Osteoblast (primary cell): ENCODE measurements at regions not wholly inside any gene's neighbourhood (a gene's known extent, or its start where the extent isn't known, plus 50 kb on each side); places are given as distances from the start of the nearest gene placed in this dataset.

ENCODE experiments used
- DNase-seq: peaks from one replicate; pipeline ENCODE4 v3.0.0; 2011; ENCODE audit warnings: low spot score, mixed read lengths; ENCODE audit not compliant: insufficient read length; ENCODE audit errors: missing footprints
- H2AFZ ChIP-seq: 2 replicates; pipeline ENCODE4 v1.6.0; 2011; ENCODE audit warnings: mild to moderate bottlenecking, low read length
- H3K27ac ChIP-seq: 2 replicates; pipeline ENCODE4 v1.5.1; 2011; ENCODE audit warnings: mild to moderate bottlenecking, low read depth, low read length, moderate library complexity
- H3K27me3 ChIP-seq: 2 replicates; pipeline ENCODE4 v1.6.0; 2012; ENCODE audit warnings: mild to moderate bottlenecking, control low read depth, inconsistent platforms, low read length, moderate library complexity; ENCODE audit not compliant: insufficient read depth
- H3K36me3 ChIP-seq: 2 replicates; pipeline ENCODE4 v1.5.1; 2011; ENCODE audit warnings: mild to moderate bottlenecking, low read length, control low read depth, moderate library complexity; ENCODE audit not compliant: insufficient read depth
- H3K4me1 ChIP-seq: 2 replicates; pipeline ENCODE4 v1.5.1; 2011; ENCODE audit warnings: mild to moderate bottlenecking, low read length, control low read depth, moderate library complexity; ENCODE audit not compliant: insufficient read depth
- H3K4me2 ChIP-seq: 2 replicates; pipeline ENCODE4 v1.6.0; 2011; ENCODE audit warnings: mild to moderate bottlenecking, low read length; ENCODE audit not compliant: insufficient read depth
- H3K4me3 ChIP-seq: fragments of 200-600 bp; sonication (generic); 3 replicates; pipeline ENCODE4 v1.5.1; 2012; ENCODE audit warnings: mild to moderate bottlenecking, low read length, inconsistent platforms; ENCODE audit not compliant: insufficient read depth
- H3K79me2 ChIP-seq: 2 replicates; pipeline ENCODE4 v1.6.0; 2012; ENCODE audit warnings: mild to moderate bottlenecking, low read length, control low read depth, inconsistent platforms; ENCODE audit not compliant: insufficient read depth
- H3K9me3 ChIP-seq: 2 replicates; pipeline ENCODE4 v1.5.1; 2011; ENCODE audit warnings: low read depth, low read length, control low read depth
- H4K20me1 ChIP-seq: 2 replicates; pipeline ENCODE4 v1.6.0; 2012; ENCODE audit warnings: mild to moderate bottlenecking, low read length, control low read depth; ENCODE audit not compliant: insufficient read depth
- TF ChIP-seq, protein P1 (sequence below): IDR thresholded peaks from 2 replicates; pipeline ENCODE4 v1.5.1; 2011; ENCODE audit warnings: mild to moderate bottlenecking, low read depth, low read length, moderate library complexity; ENCODE audit errors: extremely low read depth

DNA sequence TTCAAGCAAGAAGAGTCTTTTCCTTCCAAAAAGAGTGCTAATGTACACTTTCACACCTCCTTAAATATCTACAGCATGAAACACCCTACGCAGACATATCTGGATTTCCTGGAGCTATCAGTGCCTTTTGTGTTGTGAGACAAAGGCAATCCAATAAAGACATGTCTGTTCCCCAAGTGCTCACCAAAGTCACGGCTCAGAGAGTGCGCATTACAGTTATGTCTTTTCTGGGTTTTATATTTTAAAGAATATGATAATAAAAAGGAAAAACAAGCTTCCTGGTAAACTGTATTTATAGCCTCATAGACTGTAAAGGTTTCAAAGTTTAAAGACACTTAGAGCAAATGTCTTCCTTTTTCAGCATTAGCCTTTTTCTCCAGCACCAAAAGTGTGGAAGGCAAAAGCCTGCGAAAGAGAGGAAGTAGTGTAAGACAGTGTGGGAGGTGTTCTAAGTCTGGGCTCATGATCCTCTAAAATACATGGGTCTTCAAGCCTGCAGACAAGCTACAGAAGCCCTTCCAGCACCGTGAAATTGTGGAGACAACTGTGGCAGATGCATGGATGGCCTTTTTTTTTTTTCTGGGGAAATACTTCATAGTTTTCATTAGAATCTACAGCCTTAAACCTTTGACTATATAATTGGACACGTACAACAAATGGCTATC lies 135.0 kb upstream of the SLC35B3 start:
- no peaks in the 10 kb centered on the region for H3K79me2 ChIP-seq
- no peaks in the 10 kb centered on the region for H3K4me1 ChIP-seq
- H3K4me2 ChIP-seq = no peak overlapping the region
- H3K27me3 ChIP-seq = no peaks in the 10 kb centered on the region
- no peak for DNase-seq
- no peaks in the 10 kb centered on the region for H3K9me3 ChIP-seq
- TF ChIP-seq, protein P1, sequence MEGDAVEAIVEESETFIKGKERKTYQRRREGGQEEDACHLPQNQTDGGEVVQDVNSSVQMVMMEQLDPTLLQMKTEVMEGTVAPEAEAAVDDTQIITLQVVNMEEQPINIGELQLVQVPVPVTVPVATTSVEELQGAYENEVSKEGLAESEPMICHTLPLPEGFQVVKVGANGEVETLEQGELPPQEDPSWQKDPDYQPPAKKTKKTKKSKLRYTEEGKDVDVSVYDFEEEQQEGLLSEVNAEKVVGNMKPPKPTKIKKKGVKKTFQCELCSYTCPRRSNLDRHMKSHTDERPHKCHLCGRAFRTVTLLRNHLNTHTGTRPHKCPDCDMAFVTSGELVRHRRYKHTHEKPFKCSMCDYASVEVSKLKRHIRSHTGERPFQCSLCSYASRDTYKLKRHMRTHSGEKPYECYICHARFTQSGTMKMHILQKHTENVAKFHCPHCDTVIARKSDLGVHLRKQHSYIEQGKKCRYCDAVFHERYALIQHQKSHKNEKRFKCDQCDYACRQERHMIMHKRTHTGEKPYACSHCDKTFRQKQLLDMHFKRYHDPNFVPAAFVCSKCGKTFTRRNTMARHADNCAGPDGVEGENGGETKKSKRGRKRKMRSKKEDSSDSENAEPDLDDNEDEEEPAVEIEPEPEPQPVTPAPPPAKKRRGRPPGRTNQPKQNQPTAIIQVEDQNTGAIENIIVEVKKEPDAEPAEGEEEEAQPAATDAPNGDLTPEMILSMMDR = no peak
- no peaks in the 10 kb centered on the region for H4K20me1 ChIP-seq
- no peak overlapping the region for H2AFZ ChIP-seq
- H3K27ac ChIP-seq = no peak overlapping the region
- H3K4me3 ChIP-seq = no peak overlapping the region
- no peaks in the 10 kb centered on the region for H3K36me3 ChIP-seq

DNA sequence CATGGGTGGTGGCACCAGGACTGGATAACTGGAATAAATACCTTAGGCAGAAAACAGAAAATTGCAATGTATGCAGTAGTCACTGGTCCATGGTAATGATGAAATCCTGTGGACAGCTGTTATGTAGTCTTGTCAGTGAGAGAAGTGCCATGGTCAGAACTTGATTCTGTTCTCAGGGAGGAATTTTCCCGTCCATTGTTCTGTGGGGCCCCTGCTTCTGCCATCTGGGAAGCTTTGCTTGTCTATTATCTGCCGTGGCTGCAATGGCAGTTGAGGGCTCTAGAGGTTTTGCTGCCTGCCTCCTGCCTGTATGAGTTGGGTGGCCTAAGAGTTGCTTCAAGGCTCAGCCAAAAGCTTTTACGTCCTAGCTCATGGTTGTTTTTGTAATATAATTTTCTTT lies 126.8 kb upstream of the SLC35B3 start:
- Histone ChIP-seq H3K79me2 (no peaks in the 10 kb centered on the region), H3K27ac (no peak overlapping the region), H4K20me1 (no peaks in the 10 kb centered on the region), H3K9me3 (peaks cover 4% of the 10 kb centered on the region), H3K4me2 (no peak overlapping the region), H3K4me3 (no peak overlapping the region), H3K27me3 (no peaks in the 10 kb centered on the region), H3K36me3 (no peaks in the 10 kb centered on the region), H2AFZ (no peak overlapping the region), H3K4me1 (no peaks in the 10 kb centered on the region)
- TF ChIP-seq, protein P1 = no peak
- no peak for DNase-seq

DNA sequence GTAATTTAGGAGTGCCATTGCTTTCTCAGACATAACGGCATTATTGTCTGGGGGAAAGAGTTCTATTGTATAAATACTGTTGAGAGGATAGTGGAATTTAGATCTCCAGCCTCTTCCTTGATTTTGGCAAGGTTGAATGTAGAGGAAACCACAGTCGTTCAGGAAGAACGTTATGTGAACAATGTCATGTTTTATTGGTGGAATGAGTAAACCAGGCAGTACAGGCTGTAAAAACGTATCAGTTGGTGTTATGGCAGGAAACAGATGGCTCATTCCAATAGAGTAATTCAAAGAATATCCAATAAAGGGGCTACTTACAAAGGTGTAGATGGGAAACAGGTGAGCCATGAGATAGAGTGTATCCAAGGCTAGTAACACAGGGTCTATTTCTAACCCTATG lies 123.6 kb upstream of the SLC35B3 start:
- H3K4me3 ChIP-seq = no peak overlapping the region
- no peaks in the 10 kb centered on the region for H3K79me2 ChIP-seq
- DNase-seq = no peak
- no peak overlapping the region for H3K4me2 ChIP-seq
- H2AFZ ChIP-seq = no peak overlapping the region
- H3K9me3 ChIP-seq = peaks cover 4% of the 10 kb centered on the region
- no peaks in the 10 kb centered on the region for H3K4me1 ChIP-seq
- no peaks in the 10 kb centered on the region for H3K36me3 ChIP-seq
- H3K27ac ChIP-seq = no peak overlapping the region
- H3K27me3 ChIP-seq = no peaks in the 10 kb centered on the region
- H4K20me1 ChIP-seq = no peaks in the 10 kb centered on the region
- TF ChIP-seq, protein P1 = no peak

DNA sequence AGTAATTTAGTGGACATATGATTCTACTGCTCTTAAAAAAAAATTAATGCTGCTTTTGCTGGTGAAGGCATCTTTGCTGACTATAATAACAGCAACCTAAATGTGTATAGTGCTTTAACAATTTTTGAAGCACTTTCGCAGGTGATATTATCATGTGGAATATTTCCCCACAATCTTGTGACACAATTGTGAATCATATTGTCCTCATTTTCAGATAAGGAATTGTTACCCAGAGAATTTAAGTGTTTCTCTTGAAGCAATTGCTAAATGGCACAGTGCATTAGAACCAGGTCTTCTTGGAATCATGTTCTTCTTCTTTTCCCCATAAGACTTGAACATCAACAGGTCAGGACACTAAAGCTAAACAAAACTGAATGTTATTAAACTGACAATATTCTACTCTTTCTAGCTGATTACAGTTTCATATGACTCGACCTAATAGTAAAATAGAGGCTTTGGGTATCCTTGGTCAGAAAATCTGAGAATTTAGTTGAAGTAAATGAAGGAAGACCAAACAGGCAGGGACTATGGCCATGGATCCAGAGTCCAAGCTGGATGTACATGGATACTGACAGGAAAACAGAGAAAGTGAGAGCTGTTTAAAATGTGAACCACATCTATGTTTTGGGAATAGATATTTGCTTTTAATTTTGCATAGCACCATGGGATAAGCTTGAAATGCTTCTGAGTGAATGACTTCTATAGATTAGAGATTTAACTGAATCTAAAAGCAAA lies 121.8 kb upstream of the SLC35B3 start:
- H3K4me1 ChIP-seq = no peaks in the 10 kb centered on the region

More for the DNA sequence above, 121.8 kb upstream of the SLC35B3 start:
- Histone ChIP-seq H3K36me3 (no peaks in the 10 kb centered on the region), H3K4me2 (no peak overlapping the region), H3K4me3 (no peak overlapping the region), H3K79me2 (no peaks in the 10 kb centered on the region), H3K27me3 (no peaks in the 10 kb centered on the region), H2AFZ (no peak overlapping the region), H3K9me3 (peaks cover 4% of the 10 kb centered on the region), H4K20me1 (no peaks in the 10 kb centered on the region), H3K27ac (no peak overlapping the region)
- DNase-seq = no peak
- TF ChIP-seq, protein P1 = no peak
